Natural killer cell (primary cell): ENCODE measurements at regions not wholly inside any gene's neighbourhood (a gene's known extent, or its start where the extent isn't known, plus 50 kb on each side); places are given as distances from the start of the nearest gene placed in this dataset.

Source experiments
- ATAC-seq, 3 donors: fragments of 150-1000 bp in 2 of 3; fragments of 200-7000 bp in 1 of 3; cut with Tn5 transposase; 1 replicate in 1 of 3; 2 replicates in 2 of 3; pipeline ENCODE4 v1.10.0; 2021; ENCODE audit warnings: mild to moderate bottlenecking in 2 of 3, moderate library complexity in 2 of 3
- DNase-seq, 2 donors: peaks; one replicate each; pipeline versions ENCODE4 v3.0.0 to v3.0.0-alpha.2; 2013 to 2021; ENCODE audit warnings: mixed read lengths in 1 of 2
- H3K27ac ChIP-seq: one replicate; pipeline ENCODE4 v1.5.1; 2013; ENCODE audit warnings: mild to moderate bottlenecking, low read length
- H3K27me3 ChIP-seq: one replicate; pipeline ENCODE4 v1.6.1; 2013; ENCODE audit warnings: low read length; ENCODE audit not compliant: control insufficient read depth, insufficient read depth
- H3K36me3 ChIP-seq: one replicate; pipeline ENCODE4 v1.6.1; 2013; ENCODE audit warnings: low read length; ENCODE audit not compliant: control insufficient read depth, insufficient read depth
- H3K4me1 ChIP-seq: one replicate; pipeline ENCODE4 v1.6.1; 2013; ENCODE audit warnings: low read length; ENCODE audit not compliant: control insufficient read depth, insufficient read depth
- H3K4me3 ChIP-seq: one replicate; pipeline ENCODE4 v1.5.1; 2013; ENCODE audit warnings: low read length
- H3K9me3 ChIP-seq: one replicate; pipeline ENCODE4 v1.6.1; 2013; ENCODE audit warnings: low read length; ENCODE audit not compliant: control insufficient read depth, insufficient read depth
- H3K27ac Mint-ChIP-seq, 2 donors: one replicate each; pipeline ENCODE4 v1.8.0; 2022; ENCODE audit warnings: mild to moderate bottlenecking in 2 of 2, mixed read lengths in 2 of 2, moderate library complexity in 1 of 2
- H3K27me3 Mint-ChIP-seq, 2 donors: one replicate each; pipeline ENCODE4 v1.8.0; 2022; ENCODE audit warnings: low read depth in 2 of 2, mixed read lengths in 2 of 2
- H3K36me3 Mint-ChIP-seq: one replicate; pipeline ENCODE4 v1.8.0; 2022; ENCODE audit warnings: mixed read lengths
- H3K4me1 Mint-ChIP-seq, 2 donors: one replicate each; pipeline ENCODE4 v1.8.0; 2022; ENCODE audit warnings: mixed read lengths in 2 of 2
- H3K4me3 Mint-ChIP-seq: one replicate; pipeline ENCODE4 v1.8.0; 2022; ENCODE audit warnings: mild to moderate bottlenecking, moderate library complexity, mixed read lengths
- H3K9me3 Mint-ChIP-seq, 2 donors: one replicate each; pipeline ENCODE4 v1.8.0; 2022; ENCODE audit warnings: mixed read lengths in 2 of 2
- WGBS: methylation state at CpG from one replicate; pipeline ENCODE4 v1.1.7; 2013; ENCODE audit warnings: missing lambda C conversion rate; ENCODE audit not compliant: insufficient coverage; 5-methylcytosine and 5-hydroxymethylcytosine counted together
- intact Hi-C: fragments of 100-400 bp; cut with micrococcal nuclease; formaldehyde crosslinking; loops from one replicate; pipeline ENCODE4 v1.14.2; 2022
- TF ChIP-seq, protein P1 (sequence below): fragments of 200-600 bp; IDR thresholded peaks from one replicate; pipeline ENCODE4 v1.8.0; 2022; ENCODE audit warnings: antibody characterized with exemption

DNA sequence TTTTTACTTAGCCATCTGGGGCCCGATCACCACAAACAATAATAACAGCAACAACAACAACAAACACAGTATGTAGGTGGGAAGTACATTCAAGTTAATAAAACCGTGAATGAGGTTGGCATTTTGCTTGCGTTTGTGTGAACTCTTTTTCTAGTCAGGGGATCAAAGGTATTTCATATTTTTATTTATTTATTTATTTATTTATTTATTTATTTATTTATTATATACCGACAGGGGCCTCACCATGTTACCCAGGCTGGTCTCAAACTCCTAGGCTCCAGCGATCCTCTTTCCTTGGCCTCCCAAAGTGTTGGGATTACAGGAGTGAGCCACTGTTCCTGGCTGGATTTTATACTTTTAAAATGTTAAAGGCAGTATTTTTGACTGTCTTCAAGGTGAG, 325.4 kb downstream of the RAPGEF2 start:
- Histone ChIP-seq H3K27ac (no peak overlapping the region), H3K4me3 (no peak overlapping the region), H3K27me3 (no peaks in the 10 kb centered on the region), H3K9me3 (no peaks in the 10 kb centered on the region), H3K36me3 (no peaks in the 10 kb centered on the region), H3K4me1 (no peaks in the 10 kb centered on the region)
- WGBS: 91% methylated on average over 1 of the region's 5 CpGs
- DNase-seq: no peak
- H3K36me3 Mint-ChIP-seq: no peaks in the 10 kb centered on the region
- intact Hi-C loops: no loop called here
- no peak overlapping the region for H3K4me3 Mint-ChIP-seq
- peaks cover 0 to 3% of the 10 kb centered on the region in 2 donors for H3K27me3 Mint-ChIP-seq
- no peak overlapping the region for H3K27ac Mint-ChIP-seq
- TF ChIP-seq, protein P1, sequence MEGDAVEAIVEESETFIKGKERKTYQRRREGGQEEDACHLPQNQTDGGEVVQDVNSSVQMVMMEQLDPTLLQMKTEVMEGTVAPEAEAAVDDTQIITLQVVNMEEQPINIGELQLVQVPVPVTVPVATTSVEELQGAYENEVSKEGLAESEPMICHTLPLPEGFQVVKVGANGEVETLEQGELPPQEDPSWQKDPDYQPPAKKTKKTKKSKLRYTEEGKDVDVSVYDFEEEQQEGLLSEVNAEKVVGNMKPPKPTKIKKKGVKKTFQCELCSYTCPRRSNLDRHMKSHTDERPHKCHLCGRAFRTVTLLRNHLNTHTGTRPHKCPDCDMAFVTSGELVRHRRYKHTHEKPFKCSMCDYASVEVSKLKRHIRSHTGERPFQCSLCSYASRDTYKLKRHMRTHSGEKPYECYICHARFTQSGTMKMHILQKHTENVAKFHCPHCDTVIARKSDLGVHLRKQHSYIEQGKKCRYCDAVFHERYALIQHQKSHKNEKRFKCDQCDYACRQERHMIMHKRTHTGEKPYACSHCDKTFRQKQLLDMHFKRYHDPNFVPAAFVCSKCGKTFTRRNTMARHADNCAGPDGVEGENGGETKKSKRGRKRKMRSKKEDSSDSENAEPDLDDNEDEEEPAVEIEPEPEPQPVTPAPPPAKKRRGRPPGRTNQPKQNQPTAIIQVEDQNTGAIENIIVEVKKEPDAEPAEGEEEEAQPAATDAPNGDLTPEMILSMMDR: no peak
- no peaks in the 10 kb centered on the region for H3K4me1 Mint-ChIP-seq
- no peak for ATAC-seq
- no peaks in the 10 kb centered on the region for H3K9me3 Mint-ChIP-seq

DNA sequence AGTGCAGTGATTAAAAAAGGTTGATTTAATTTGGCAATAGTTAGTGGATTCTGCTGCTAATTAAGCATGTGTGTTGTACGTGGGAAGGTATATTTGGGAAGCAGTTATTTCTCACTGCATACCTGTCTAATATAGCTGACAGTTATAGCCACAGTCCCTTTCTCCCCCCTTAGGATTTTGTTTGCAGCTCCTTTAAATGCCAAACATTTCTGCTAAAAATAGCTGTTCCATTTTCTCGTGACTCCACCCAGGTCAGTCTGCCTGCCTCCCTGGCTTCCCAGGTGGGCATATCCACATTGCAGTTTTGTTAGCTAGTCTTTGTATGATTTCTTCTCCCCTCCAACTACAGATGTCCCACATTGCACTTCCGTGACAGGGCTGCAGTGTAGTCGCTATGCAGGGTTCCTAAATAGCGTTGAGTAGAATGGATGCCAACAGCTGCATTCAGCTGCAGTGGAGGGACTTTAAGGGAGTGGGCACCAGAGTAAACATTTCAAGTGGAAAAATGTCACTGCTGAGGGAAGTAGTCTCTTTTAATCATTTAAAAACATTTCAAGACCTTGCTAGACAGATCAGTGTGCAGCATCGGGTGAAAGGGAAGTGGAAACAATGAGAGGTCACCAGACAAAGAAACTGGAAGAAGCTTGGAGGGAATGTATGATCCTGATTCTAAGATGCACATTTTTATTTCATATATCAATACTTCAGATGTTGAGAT, 326.3 kb downstream of the RAPGEF2 start:
- Histone ChIP-seq H3K9me3 (no peaks in the 10 kb centered on the region), H3K36me3 (no peaks in the 10 kb centered on the region), H3K4me1 (no peaks in the 10 kb centered on the region), H3K27ac (no peak overlapping the region), H3K27me3 (no peaks in the 10 kb centered on the region), H3K4me3 (no peak overlapping the region)
- no peak for DNase-seq
- WGBS: 60% methylated on average over 4 of the region's 6 CpGs
- H3K27me3 Mint-ChIP-seq: peaks cover 0 to 3% of the 10 kb centered on the region in 2 donors
- TF ChIP-seq, protein P1: no peak
- no peaks in the 10 kb centered on the region for H3K9me3 Mint-ChIP-seq
- no peak overlapping the region for H3K4me3 Mint-ChIP-seq
- no peak for ATAC-seq
- H3K4me1 Mint-ChIP-seq: no peaks in the 10 kb centered on the region
- intact Hi-C loops: no loop called here
- no peaks in the 10 kb centered on the region for H3K36me3 Mint-ChIP-seq
- no peak overlapping the region for H3K27ac Mint-ChIP-seq

DNA sequence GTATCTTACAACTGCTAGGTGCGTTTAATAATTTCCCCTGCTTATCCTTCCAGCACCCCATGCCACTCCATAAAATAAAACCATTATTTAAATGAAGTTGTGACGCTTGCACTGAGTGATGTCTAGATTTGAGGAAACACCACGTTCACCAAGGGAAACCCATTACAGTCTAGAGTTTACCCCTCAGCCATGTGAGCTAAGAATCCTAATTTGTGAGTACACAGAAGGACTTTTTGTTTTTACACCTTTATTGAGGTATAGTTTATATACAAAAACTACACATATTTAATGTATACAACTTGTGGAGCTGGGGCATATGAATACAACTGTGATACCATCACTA, 326.8 kb downstream of the RAPGEF2 start:
- Mint-ChIP-seq H3K9me3 (no peaks in the 10 kb centered on the region), H3K4me3 (no peak overlapping the region), H3K36me3 (no peaks in the 10 kb centered on the region), H3K27ac (no peak overlapping the region), H3K27me3 (peaks cover 0 to 3% of the 10 kb centered on the region in 2 donors), H3K4me1 (no peaks in the 10 kb centered on the region)
- no peaks in the 10 kb centered on the region for H3K36me3 ChIP-seq
- no peaks in the 10 kb centered on the region for H3K27me3 ChIP-seq
- intact Hi-C loops: no loop called here
- no peaks in the 10 kb centered on the region for H3K9me3 ChIP-seq
- WGBS: 7% methylated on average over 2 of the region's 3 CpGs
- H3K4me3 ChIP-seq: no peak overlapping the region
- no peak for DNase-seq
- no peak for ATAC-seq
- no peaks in the 10 kb centered on the region for H3K4me1 ChIP-seq
- TF ChIP-seq, protein P1: no peak
- no peak overlapping the region for H3K27ac ChIP-seq

DNA sequence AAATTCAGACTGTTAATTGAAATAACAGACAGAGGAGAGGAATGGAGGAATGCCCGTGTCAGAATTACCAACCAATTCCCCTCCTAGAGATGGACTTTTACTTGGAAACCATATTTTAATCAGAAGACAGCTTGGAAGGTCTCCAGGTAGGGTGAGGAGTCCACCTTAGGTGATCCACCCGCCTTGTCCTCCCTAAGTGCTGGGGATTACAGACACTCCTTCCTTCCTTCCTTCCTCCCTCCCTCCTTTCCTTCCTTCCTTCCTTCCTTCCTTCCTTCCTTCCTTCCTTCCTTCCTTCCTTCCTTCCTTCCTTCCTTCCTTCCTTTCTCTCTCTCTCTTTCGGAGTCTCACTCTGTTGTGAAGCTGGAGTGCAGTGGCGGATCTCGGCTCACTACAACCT, 328.0 kb downstream of the RAPGEF2 start:
- Histone ChIP-seq H3K4me3 (no peak overlapping the region), H3K27me3 (no peaks in the 10 kb centered on the region), H3K4me1 (peaks cover 4% of the 10 kb centered on the region), H3K36me3 (no peaks in the 10 kb centered on the region), H3K9me3 (no peaks in the 10 kb centered on the region), H3K27ac (no peak overlapping the region)
- Mint-ChIP-seq H3K27ac (no peak overlapping the region), H3K4me3 (no peak overlapping the region), H3K36me3 (no peaks in the 10 kb centered on the region), H3K27me3 (peaks cover 0 to 3% of the 10 kb centered on the region in 2 donors), H3K9me3 (no peaks in the 10 kb centered on the region), H3K4me1 (peaks cover 4 to 6% of the 10 kb centered on the region in 2 donors)
- intact Hi-C loops: no loop called here
- no peak for DNase-seq
- 84% methylated on average over 4 of the region's 5 CpGs for WGBS
- no peak for ATAC-seq
- TF ChIP-seq, protein P1: no peak
